Karpas-422 (cell line): ENCODE measurements at regions not wholly inside any gene's neighbourhood (a gene's known extent, or its start where the extent isn't known, plus 50 kb on each side); places are given as distances from the start of the nearest gene placed in this dataset.

Experiments used
- DNase-seq: peaks from one replicate; pipeline ENCODE4 v3.0.0-alpha.2; 2015
- H2AFZ ChIP-seq: fragments of 200-600 bp; sonication (generic); 2 replicates; pipeline ENCODE4 v1.6.1; 2014; ENCODE audit warnings: antibody characterized with exemption, low read length, mixed read lengths
- H3K27ac ChIP-seq: fragments of 200-600 bp; sonication (generic); 2 replicates; pipeline ENCODE4 v1.5.1; 2014; ENCODE audit warnings: mild to moderate bottlenecking, low read length, moderate library complexity
- H3K27me3 ChIP-seq: fragments of 200-600 bp; sonication (generic); 2 replicates; pipeline ENCODE4 v1.6.1; 2014; ENCODE audit warnings: low read length, mixed read lengths
- H3K36me3 ChIP-seq: fragments of 200-600 bp; sonication (generic); 2 replicates; pipeline ENCODE4 v1.6.1; 2014; ENCODE audit warnings: low read length, mixed read lengths; ENCODE audit not compliant: insufficient read depth
- H3K4me1 ChIP-seq: fragments of 200-600 bp; sonication (generic); 2 replicates; pipeline ENCODE4 v1.6.1; 2014; ENCODE audit warnings: mild to moderate bottlenecking, low read length, mixed read lengths
- H3K4me2 ChIP-seq: fragments of 200-600 bp; sonication (generic); 2 replicates; pipeline ENCODE4 v1.6.1; 2014; ENCODE audit warnings: low read length, low read depth, mild to moderate bottlenecking; ENCODE audit not compliant: poor library complexity, severe bottlenecking
- H3K4me3 ChIP-seq: fragments of 200-600 bp; sonication (generic); 2 replicates; pipeline ENCODE4 v1.5.1; 2014; ENCODE audit warnings: mild to moderate bottlenecking, antibody characterized with exemption, low read length, mixed read lengths
- H3K79me2 ChIP-seq: fragments of 200-600 bp; sonication (generic); 2 replicates; pipeline ENCODE4 v1.6.1; 2014; ENCODE audit warnings: mild to moderate bottlenecking, low read length, mixed read lengths
- H3K9ac ChIP-seq: fragments of 200-600 bp; sonication (generic); 2 replicates; pipeline ENCODE4 v1.6.0; 2014; ENCODE audit warnings: low read length
- H3K9me2 ChIP-seq: fragments of 200-600 bp; sonication (generic), shearing (Covaris generic); replicated peaks from 2 replicates; pipeline ENCODE4 v1.6.0; 2014; ENCODE audit warnings: mild to moderate bottlenecking, low read length, moderate library complexity; ENCODE audit not compliant: insufficient read depth
- H3K9me3 ChIP-seq: fragments of 300-700, 200-600 bp; sonication (generic); 2 replicates; pipeline ENCODE4 v1.6.1; 2014; ENCODE audit warnings: low read length, mixed read lengths
- H4K20me1 ChIP-seq: fragments of 200-600 bp; sonication (generic); 2 replicates; pipeline ENCODE4 v1.6.1; 2014; ENCODE audit warnings: mild to moderate bottlenecking, antibody characterized with exemption, low read length, low read depth; ENCODE audit not compliant: insufficient read depth

DNA sequence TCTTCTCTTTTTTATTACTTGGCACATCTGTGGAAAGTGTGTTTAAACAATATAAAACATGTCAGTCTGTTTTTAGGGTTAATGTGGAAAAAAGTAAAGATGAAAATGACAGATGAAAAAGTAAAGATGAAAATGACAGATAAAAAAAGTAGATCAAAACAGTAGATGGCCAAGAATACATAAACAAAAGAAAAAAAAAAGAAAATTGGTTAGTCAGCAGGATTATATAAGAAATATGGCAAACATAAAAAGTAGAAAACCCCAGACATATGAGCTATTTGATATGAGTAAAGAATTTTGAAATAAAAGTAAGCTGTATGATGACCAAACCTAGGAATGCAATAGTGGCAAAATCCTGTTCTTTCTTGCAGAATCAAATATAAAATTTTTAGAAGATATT, 365.7 kb upstream of the AKR1E2 start:
- Histone ChIP-seq H3K27ac (no peak overlapping the region), H2AFZ (no peak overlapping the region), H3K4me3 (no peak overlapping the region), H3K4me1 (no peaks in the 10 kb centered on the region), H3K79me2 (no peaks in the 10 kb centered on the region), H4K20me1 (no peaks in the 10 kb centered on the region), H3K27me3 (no peaks in the 10 kb centered on the region), H3K9me3 (no peaks in the 10 kb centered on the region), H3K4me2 (no peak overlapping the region), H3K9me2 (no peaks in the 10 kb centered on the region), H3K9ac (no peak overlapping the region), H3K36me3 (no peaks in the 10 kb centered on the region)
- DNase-seq, result no peak

DNA sequence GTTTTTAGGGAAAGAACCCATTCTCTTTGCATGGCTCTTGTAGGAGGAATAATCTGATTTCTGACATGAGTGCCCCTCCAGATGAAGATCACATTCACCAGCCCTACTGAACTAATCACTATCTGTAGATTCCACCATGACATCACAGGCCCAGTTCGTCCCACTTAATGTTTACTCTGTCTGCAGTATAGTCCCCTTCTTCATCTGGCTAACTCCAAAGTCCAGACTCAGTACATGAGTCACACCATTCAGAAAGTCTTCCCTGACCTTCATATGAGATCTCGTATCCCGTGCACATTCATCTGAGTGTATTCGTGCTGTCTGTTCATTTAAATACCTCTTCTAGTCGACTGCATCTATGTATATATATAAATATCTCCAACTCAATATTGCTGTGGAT, 366.5 kb upstream of the AKR1E2 start:
- Histone ChIP-seq H3K9me3 (no peaks in the 10 kb centered on the region), H3K27ac (no peak overlapping the region)

DNA sequence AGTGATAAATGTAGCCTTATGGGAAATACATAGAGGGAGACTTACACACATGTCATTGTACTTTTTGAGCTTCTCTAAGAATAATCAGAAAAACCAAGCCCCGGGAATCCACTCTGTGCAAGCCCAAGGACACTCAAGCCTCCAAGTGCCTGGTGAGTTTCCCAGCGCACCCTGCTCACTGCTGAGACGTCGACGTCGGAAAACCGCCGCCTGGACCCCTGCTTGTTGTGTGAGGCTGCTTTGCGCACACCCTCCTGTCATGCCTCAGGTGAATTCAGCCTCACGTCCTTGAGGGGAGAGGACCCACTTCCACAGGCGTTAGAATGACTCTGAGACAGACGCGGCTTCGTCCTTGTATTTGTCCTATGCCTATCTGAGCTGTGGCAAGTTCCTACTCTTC, 368.4 kb upstream of the AKR1E2 start:
- no peak overlapping the region for H3K4me3 ChIP-seq
- no peak overlapping the region for H3K27ac ChIP-seq
- no peaks in the 10 kb centered on the region for H4K20me1 ChIP-seq
- H3K27me3 ChIP-seq, result no peaks in the 10 kb centered on the region
- H3K9me3 ChIP-seq, result no peaks in the 10 kb centered on the region
- no peak overlapping the region for H3K4me2 ChIP-seq
- no peak overlapping the region for H2AFZ ChIP-seq
- no peak overlapping the region for H3K9ac ChIP-seq
- DNase-seq, result no peak
- no peaks in the 10 kb centered on the region for H3K9me2 ChIP-seq
- no peaks in the 10 kb centered on the region for H3K36me3 ChIP-seq
- no peaks in the 10 kb centered on the region for H3K79me2 ChIP-seq
- no peaks in the 10 kb centered on the region for H3K4me1 ChIP-seq

More for the DNA sequence above, 366.5 kb upstream of the AKR1E2 start:
- Histone ChIP-seq H3K4me3 (no peak overlapping the region), H3K79me2 (no peaks in the 10 kb centered on the region), H3K4me1 (no peaks in the 10 kb centered on the region), H3K27me3 (no peaks in the 10 kb centered on the region), H2AFZ (no peak overlapping the region), H4K20me1 (no peaks in the 10 kb centered on the region), H3K9me2 (no peaks in the 10 kb centered on the region), H3K9ac (no peak overlapping the region), H3K4me2 (no peak overlapping the region), H3K36me3 (no peaks in the 10 kb centered on the region)
- no peak for DNase-seq

DNA sequence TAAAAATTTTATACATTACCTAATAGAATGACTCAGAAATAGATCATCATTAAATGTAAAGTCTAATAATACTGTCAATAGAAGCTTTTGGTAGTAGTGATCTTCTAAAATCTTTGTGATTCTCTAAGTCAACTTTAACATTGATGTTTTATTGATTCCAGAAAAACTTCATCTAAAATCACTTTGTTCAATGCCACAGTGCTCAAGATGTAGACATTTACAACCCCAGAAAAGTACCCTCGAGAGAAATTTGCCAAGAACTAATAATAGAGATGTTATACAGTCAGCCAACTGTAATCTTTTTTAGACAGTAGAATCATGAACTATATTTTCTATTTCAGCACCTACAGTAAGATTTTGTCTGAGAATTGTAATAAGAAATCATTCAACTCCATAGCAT, 369.2 kb upstream of the AKR1E2 start:
- no peaks in the 10 kb centered on the region for H3K9me3 ChIP-seq
- no peaks in the 10 kb centered on the region for H3K79me2 ChIP-seq
- H3K9me2 ChIP-seq, result no peaks in the 10 kb centered on the region
- DNase-seq, result no peak
- H3K4me3 ChIP-seq, result no peak overlapping the region
- no peaks in the 10 kb centered on the region for H3K27me3 ChIP-seq
- no peak overlapping the region for H3K4me2 ChIP-seq
- H3K4me1 ChIP-seq, result no peaks in the 10 kb centered on the region
- no peaks in the 10 kb centered on the region for H4K20me1 ChIP-seq
- no peak overlapping the region for H3K27ac ChIP-seq
- H3K36me3 ChIP-seq, result no peaks in the 10 kb centered on the region
- H2AFZ ChIP-seq, result no peak overlapping the region
- no peak overlapping the region for H3K9ac ChIP-seq

DNA sequence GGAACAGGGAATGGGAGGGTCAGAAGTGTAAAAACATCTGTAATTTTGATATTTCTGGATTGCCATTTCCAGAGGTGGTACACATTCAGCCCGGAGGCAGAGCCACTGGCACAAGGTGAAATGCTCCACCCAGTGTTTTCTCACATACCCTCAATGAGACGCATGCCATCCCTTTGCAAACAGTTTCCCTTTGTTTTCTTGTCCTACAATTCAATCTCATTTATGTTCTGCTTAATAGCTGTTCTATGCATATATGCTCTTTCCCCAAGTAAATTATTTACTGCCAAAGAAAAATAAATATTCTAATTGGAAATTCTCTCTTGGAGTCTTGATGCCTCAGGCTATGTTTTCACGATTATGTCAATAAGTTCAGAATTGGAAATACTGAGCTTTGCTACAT, 369.7 kb upstream of the AKR1E2 start:
- Histone ChIP-seq H3K9ac (no peak overlapping the region), H4K20me1 (no peaks in the 10 kb centered on the region), H3K27me3 (no peaks in the 10 kb centered on the region), H3K4me1 (peaks cover 2% of the 10 kb centered on the region), H3K36me3 (no peaks in the 10 kb centered on the region), H3K79me2 (no peaks in the 10 kb centered on the region), H3K4me3 (no peak overlapping the region), H2AFZ (no peak overlapping the region), H3K27ac (no peak overlapping the region), H3K9me3 (no peaks in the 10 kb centered on the region), H3K9me2 (no peaks in the 10 kb centered on the region), H3K4me2 (no peak overlapping the region)
- no peak for DNase-seq

DNA sequence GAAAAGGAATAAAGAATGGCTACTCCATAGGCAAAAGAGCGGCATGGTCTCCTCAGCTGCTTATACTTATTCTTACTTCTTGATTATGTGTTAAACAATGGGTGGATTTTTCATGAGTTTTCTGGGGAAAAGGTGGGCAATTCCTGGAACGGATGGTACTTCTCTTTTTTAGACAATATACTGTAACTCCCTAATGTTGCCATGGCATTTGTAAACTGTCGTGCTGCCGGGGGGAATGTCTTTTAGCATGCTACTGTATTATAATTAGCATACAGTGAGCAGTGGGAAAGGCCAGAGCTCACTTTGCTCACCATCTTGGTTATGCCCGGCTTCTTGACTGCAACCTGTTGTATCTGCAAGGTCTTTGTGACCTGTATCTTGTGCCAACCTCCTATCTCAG, 372.1 kb upstream of the AKR1E2 start:
- Histone ChIP-seq H3K27me3 (no peaks in the 10 kb centered on the region), H3K4me2 (no peak overlapping the region), H3K79me2 (no peaks in the 10 kb centered on the region), H3K4me1 (peaks cover 10% of the 10 kb centered on the region), H3K36me3 (no peaks in the 10 kb centered on the region), H3K27ac (no peak overlapping the region), H3K9ac (no peak overlapping the region), H3K9me3 (no peaks in the 10 kb centered on the region), H3K9me2 (no peaks in the 10 kb centered on the region), H2AFZ (no peak overlapping the region), H3K4me3 (no peak overlapping the region), H4K20me1 (no peaks in the 10 kb centered on the region)
- DNase-seq, result no peak

DNA sequence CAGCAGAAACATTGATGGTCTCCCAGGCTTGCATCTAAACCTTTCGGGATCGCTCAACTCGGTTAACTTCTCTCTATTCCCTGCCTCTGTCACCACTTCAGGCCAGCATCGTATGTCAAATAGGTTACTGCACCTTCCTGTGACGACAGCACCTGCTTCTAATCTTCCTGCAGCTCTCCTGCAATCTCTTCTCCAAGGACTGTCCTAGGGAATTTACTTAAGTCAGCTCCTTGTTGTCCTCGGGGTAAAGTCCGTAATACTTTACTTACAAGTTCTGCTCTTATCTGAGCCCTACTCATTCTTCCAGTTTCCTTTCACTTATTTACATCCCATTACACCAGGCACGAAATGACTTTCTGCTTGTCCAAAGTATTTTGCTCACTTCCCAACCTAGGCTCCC, 372.7 kb upstream of the AKR1E2 start:
- Histone ChIP-seq H3K9me2 (no peaks in the 10 kb centered on the region), H3K9ac (no peak overlapping the region), H3K4me1 (peaks cover 10% of the 10 kb centered on the region), H3K4me3 (no peak overlapping the region), H3K27ac (no peak overlapping the region), H3K79me2 (no peaks in the 10 kb centered on the region), H3K27me3 (no peaks in the 10 kb centered on the region), H3K36me3 (no peaks in the 10 kb centered on the region), H2AFZ (no peak overlapping the region), H3K9me3 (no peaks in the 10 kb centered on the region), H4K20me1 (no peaks in the 10 kb centered on the region), H3K4me2 (no peak overlapping the region)
- DNase-seq, result no peak

DNA sequence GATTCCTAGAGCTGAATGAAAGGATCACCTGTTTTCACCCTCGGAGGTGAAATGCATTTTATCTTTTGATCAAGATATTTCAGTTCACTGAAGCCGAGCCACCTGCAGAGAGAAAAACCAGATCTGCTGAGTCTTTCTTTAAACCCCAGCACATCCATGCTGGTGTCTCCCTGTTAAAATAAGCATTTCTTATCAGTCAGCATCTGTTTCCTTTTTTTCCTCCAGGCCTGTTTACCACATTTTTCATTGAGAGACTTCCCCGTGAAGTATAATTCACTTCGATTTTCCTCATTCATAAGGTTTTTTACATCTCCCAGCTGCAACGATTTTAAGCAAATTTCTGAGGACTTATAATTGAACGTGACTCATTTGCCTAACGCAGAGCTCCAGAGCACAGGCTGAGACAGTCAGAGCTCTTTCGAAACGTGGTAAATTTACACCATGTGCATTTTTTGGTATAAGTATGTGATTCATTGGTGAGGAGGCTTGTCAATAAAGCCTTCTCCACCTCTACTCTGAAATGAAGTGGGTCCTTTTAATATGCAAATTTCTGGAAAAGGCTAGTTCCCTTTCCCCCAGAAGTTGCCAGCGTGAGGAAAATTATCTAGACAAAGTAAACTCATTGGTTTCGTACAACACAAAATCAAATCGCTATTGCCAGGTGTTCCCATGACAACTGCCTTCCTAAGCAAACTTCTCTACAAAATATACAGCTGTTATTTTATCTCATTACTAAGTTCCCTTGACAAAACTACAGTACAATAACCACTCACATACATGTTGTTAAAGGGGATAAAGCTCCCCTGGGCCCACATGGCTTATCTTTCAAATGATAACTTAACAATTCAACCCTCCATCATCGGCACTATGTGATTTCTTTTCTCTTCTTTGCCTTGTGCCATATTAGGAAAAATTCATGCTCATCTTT, 374.8 kb upstream of the AKR1E2 start:
- no peaks in the 10 kb centered on the region for H3K27me3 ChIP-seq
- no peak overlapping the region for H3K27ac ChIP-seq
- H3K4me2 ChIP-seq, result peak overlapping the region; percentile 20
- H3K9me2 ChIP-seq, result no peaks in the 10 kb centered on the region
- no peak overlapping the region for H3K9ac ChIP-seq
- DNase-seq, result no peak
- H3K4me3 ChIP-seq, result no peak overlapping the region
- peaks cover 10% of the 10 kb centered on the region for H3K4me1 ChIP-seq
- H3K9me3 ChIP-seq, result no peaks in the 10 kb centered on the region
- no peaks in the 10 kb centered on the region for H4K20me1 ChIP-seq
- no peaks in the 10 kb centered on the region for H3K36me3 ChIP-seq
- no peaks in the 10 kb centered on the region for H3K79me2 ChIP-seq
- H2AFZ ChIP-seq, result no peak overlapping the region
